ENCODE measurements at regions not wholly inside any gene's neighbourhood (a gene's known extent, or its start where the extent isn't known, plus 50 kb on each side); places are given as distances from the start of the nearest gene placed in this dataset.

GRCh38 chr14:57085043-57085442 lies 183.7 kb downstream of the EXOC5 start:
- Histone ChIP-seq H3K36me3 (ENCODE audit: control insufficient read depth in 2 of 2, insufficient read depth in 1 of 2, low read length in 2 of 2) (no peaks in the 10 kb centered on the region), H3K9me3 (ENCODE audit: control insufficient read depth, insufficient read depth, low read depth, low read length) (no peaks in the 10 kb centered on the region), H3K27ac (ENCODE audit: extremely low read depth, low read depth, low read length) (no peak overlapping the region), H3K4me1 (ENCODE audit: control insufficient read depth, insufficient read depth, low read length) (no peaks in the 10 kb centered on the region), H3K4me3 (ENCODE audit: low read depth, low read length) (no peak overlapping the region)
- TF ChIP-seq ZNF792 (tag by site-specific recombination; IDR thresholded peaks at IDR 0.05) (no peak), ZNF112 (tag by site-specific recombination; IDR thresholded peaks at IDR 0.05) (no peak), ZFP69B (tag by site-specific recombination; IDR thresholded peaks at IDR 0.05) (no peak), ZNF639 (tag by site-specific recombination; IDR thresholded peaks at IDR 0.05) (no peak), ZNF140 (tag by site-specific recombination; IDR thresholded peaks at IDR 0.05) (no peak), ZNF621 (tag by site-specific recombination; IDR thresholded peaks at IDR 0.05) (no peak), ZNF404 (tag by site-specific recombination; IDR thresholded peaks at IDR 0.05) (no peak), ZNF830 (tag by site-specific recombination; IDR thresholded peaks at IDR 0.05; ENCODE audit: low read depth) (no peak), BCL11A (tag by site-specific recombination; IDR thresholded peaks at IDR 0.05; ENCODE audit: low read depth) (no peak), ZNF704 (tag by site-specific recombination; IDR thresholded peaks at IDR 0.05) (no peak), ATF2 (tag by site-specific recombination; IDR thresholded peaks at IDR 0.05; ENCODE audit: low read depth) (no peak), ZFP3 (tag by site-specific recombination; IDR thresholded peaks at IDR 0.05; ENCODE audit: low read depth) (no peak), ZNF354C (tag by site-specific recombination; IDR thresholded peaks at IDR 0.05; ENCODE audit: borderline replicate concordance, low read depth) (no peak), ZNF449 (tag by site-specific recombination; IDR thresholded peaks at IDR 0.05) (no peak), ZFHX2 (tag by site-specific recombination; conservative IDR thresholded peaks at IDR 0.05) (no peak), ZFP41 (tag by site-specific recombination; IDR thresholded peaks at IDR 0.05; ENCODE audit: borderline replicate concordance) (no peak), ZNF558 (tag by site-specific recombination; IDR thresholded peaks at IDR 0.05) (no peak), ZNF76 (tag by site-specific recombination; IDR thresholded peaks at IDR 0.05; ENCODE audit: borderline replicate concordance, low read depth) (no peak), ZNF18 (tag by site-specific recombination; IDR thresholded peaks at IDR 0.05) (no peak)
- POLR2A ChIA-PET: no interaction called here
- CTCF ChIA-PET: no interaction called here

GRCh38 chr14:57080691-57081090 lies 188.0 kb downstream of the EXOC5 start:
- H3K9me3 ChIP-seq (ENCODE audit: control insufficient read depth, insufficient read depth, low read depth, low read length): no peaks in the 10 kb centered on the region
- ChIA-PET POLR2A (no interaction called here), CTCF (no interaction called here)
- H3K36me3 ChIP-seq (ENCODE audit: control insufficient read depth in 2 of 2, insufficient read depth in 1 of 2, low read length in 2 of 2): no peaks in the 10 kb centered on the region
- no peak overlapping the region for H3K4me3 ChIP-seq (ENCODE audit: low read depth, low read length)
- no peak overlapping the region for H3K27ac ChIP-seq (ENCODE audit: extremely low read depth, low read depth, low read length)
- no peaks in the 10 kb centered on the region for H3K4me1 ChIP-seq (ENCODE audit: control insufficient read depth, insufficient read depth, low read length)
- TF ChIP-seq ZNF580 (tag by site-specific recombination; IDR thresholded peaks at IDR 0.05) (no peak), PBX3 (CRISPR knock-in tag; IDR thresholded peaks at IDR 0.05) (no peak), SP7 (tag by site-specific recombination; IDR thresholded peaks at IDR 0.05) (no peak), INSM2 (tag by site-specific recombination; IDR thresholded peaks at IDR 0.05) (no peak), KLF1 (tag by site-specific recombination; IDR thresholded peaks at IDR 0.05) (no peak), ZNF626 (tag by site-specific recombination; IDR thresholded peaks at IDR 0.05) (no peak), ZNF155 (tag by site-specific recombination; IDR thresholded peaks at IDR 0.05) (no peak), GLIS1 (tag by site-specific recombination; IDR thresholded peaks at IDR 0.05) (no peak)
